ENCODE measurements at regions not wholly inside any gene's neighbourhood (a gene's known extent, or its start where the extent isn't known, plus 50 kb on each side); places are given as distances from the start of the nearest gene placed in this dataset.

- no peak for TF ChIP-seq CTCF (IDR thresholded peaks at IDR 0.05; ENCODE audit: low read length, missing control alignments)
- DNase-seq (ENCODE audit: low read depth) = no peak
- H3K4me3 ChIP-seq (replicated peaks; ENCODE audit: low read depth, low read length) = no peak overlapping the region
Measured at GRCh38 chr9:75826314-75826713, 64.2 kb upstream of the PCSK5 start.

- no peak overlapping the region for H3K4me3 ChIP-seq (replicated peaks; ENCODE audit: low read depth, low read length)
- DNase-seq (ENCODE audit: low read depth) = no peak
- no peak for TF ChIP-seq CTCF (IDR thresholded peaks at IDR 0.05; ENCODE audit: low read length, missing control alignments)
Measured at GRCh38 chr9:75830303-75830702, 60.2 kb upstream of the PCSK5 start.

DNA sequence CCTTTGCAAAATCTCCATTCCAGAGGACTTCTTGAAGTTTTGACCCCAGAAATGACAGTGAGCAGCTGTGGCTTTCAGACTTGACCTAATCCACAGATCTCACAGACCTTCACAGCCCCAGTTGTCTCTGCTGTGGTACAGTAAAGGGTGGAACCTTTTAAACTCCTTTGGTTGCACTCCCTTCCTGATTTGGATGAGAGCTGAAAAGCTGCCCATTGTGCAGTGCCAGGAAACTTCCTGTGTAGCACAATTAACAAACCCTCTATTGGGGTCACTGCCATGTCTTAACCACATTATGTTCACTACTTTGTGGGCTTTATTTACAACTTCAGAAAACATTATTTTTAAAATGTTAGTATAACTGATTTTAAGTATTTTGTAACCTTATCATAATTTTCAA, 56.7 kb upstream of the PCSK5 start:
- no peak for TF ChIP-seq CTCF (IDR thresholded peaks at IDR 0.05; ENCODE audit: low read length, missing control alignments)
- DNase-seq (ENCODE audit: low read depth) = no peak
- no peak overlapping the region for H3K4me3 ChIP-seq (replicated peaks; ENCODE audit: low read depth, low read length)

DNA sequence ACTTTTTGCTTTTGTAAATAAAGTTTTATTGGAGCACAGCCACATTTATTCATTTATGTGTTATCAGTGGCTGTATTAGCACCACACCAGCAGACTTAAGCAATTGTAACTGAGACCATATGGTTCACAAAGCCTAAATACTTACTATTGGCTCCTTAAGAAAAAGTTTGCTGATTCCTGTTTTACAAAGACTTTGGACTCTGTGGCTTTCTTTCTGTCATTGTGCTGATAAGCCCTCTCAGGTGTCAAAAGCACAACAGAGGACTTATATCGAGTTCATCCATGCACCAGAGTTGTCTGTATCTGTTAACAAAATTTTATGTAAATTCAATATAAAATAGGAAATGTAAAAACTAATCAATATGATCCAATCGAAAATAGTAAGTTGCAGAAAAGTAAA, 55.6 kb upstream of the PCSK5 start:
- no peak for TF ChIP-seq CTCF (IDR thresholded peaks at IDR 0.05; ENCODE audit: low read length, missing control alignments)
- DNase-seq (ENCODE audit: low read depth) = no peak
- no peak overlapping the region for H3K4me3 ChIP-seq (replicated peaks; ENCODE audit: low read depth, low read length)
